ENCODE measurements at regions not wholly inside any gene's neighbourhood (a gene's known extent, or its start where the extent isn't known, plus 50 kb on each side); places are given as distances from the start of the nearest gene placed in this dataset.

- TF ChIP-seq CTCF (IDR thresholded peaks at IDR 0.05) (no peak), POLR2A (IDR thresholded peaks at IDR 0.05) (no peak)
Observed at GRCh38 chr6:24064106-24064505, 61.9 kb upstream of the NRSN1 start.
